ENCODE measurements at regions not wholly inside any gene's neighbourhood (a gene's known extent, or its start where the extent isn't known, plus 50 kb on each side); places are given as distances from the start of the nearest gene placed in this dataset.
"Not testable (repeated sequence)": the region's sequence is repeated elsewhere in the genome, so short reads cannot be mapped to it uniquely, and the experiment has no call there.

GRCh38 chr1:224041032-224041431 lies 72.9 kb upstream of the FBXO28 start:
- TF ChIP-seq CTCF (conservative IDR thresholded peaks at IDR 0.05; ENCODE audit: low read depth, low read length) = no peak
- H3K4me3 ChIP-seq (ENCODE audit: low read depth, low read length) = no peak overlapping the region
- no peak for DNase-seq (ENCODE audit: low read depth)

GRCh38 chr1:224040423-224040822 lies 73.5 kb upstream of the FBXO28 start:
- H3K4me3 ChIP-seq (ENCODE audit: low read depth, low read length); DNase-seq (ENCODE audit: low read depth): not testable (repeated sequence)

- not testable (repeated sequence) for DNase-seq (ENCODE audit: low read depth); H3K4me3 ChIP-seq (ENCODE audit: low read depth, low read length)
These were observed 73.9 kb upstream of the FBXO28 start for GRCh38 chr1:224040006-224040405.

- not testable (repeated sequence) for H3K4me3 ChIP-seq (ENCODE audit: low read depth, low read length); DNase-seq (ENCODE audit: low read depth)
These were observed 75.1 kb upstream of the FBXO28 start for GRCh38 chr1:224038832-224039231.

GRCh38 chr1:224037362-224037761 lies 76.5 kb upstream of the FBXO28 start:
- not testable (repeated sequence) for H3K4me3 ChIP-seq (ENCODE audit: low read depth, low read length); DNase-seq (ENCODE audit: low read depth)

- DNase-seq (ENCODE audit: low read depth); H3K4me3 ChIP-seq (ENCODE audit: low read depth, low read length): not testable (repeated sequence)
These were observed 81.2 kb upstream of the FBXO28 start for GRCh38 chr1:224032608-224033276.

- not testable (repeated sequence) for H3K4me3 ChIP-seq (ENCODE audit: low read depth, low read length); DNase-seq (ENCODE audit: low read depth)
These were observed 81.9 kb upstream of the FBXO28 start for GRCh38 chr1:224031986-224032385.

GRCh38 chr1:224030257-224030656 lies 83.7 kb upstream of the FBXO28 start:
- not testable (repeated sequence) for H3K4me3 ChIP-seq (ENCODE audit: low read depth, low read length); DNase-seq (ENCODE audit: low read depth)

GRCh38 chr1:224029286-224030025 lies 84.5 kb upstream of the FBXO28 start:
- H3K4me3 ChIP-seq (ENCODE audit: low read depth, low read length); DNase-seq (ENCODE audit: low read depth): not testable (repeated sequence)

- DNase-seq (ENCODE audit: low read depth); H3K4me3 ChIP-seq (ENCODE audit: low read depth, low read length): not testable (repeated sequence)
These were observed 85.1 kb upstream of the FBXO28 start for GRCh38 chr1:224028802-224029201.

- not testable (repeated sequence) for H3K4me3 ChIP-seq (ENCODE audit: low read depth, low read length); DNase-seq (ENCODE audit: low read depth)
These were observed 90.8 kb upstream of the FBXO28 start for GRCh38 chr1:224023122-224023521.

- not testable (repeated sequence) for DNase-seq (ENCODE audit: low read depth); H3K4me3 ChIP-seq (ENCODE audit: low read depth, low read length)
These were observed 91.5 kb upstream of the FBXO28 start for GRCh38 chr1:224022249-224022970.

GRCh38 chr1:224019866-224020265 lies 94.0 kb upstream of the FBXO28 start:
- H3K4me3 ChIP-seq (ENCODE audit: low read depth, low read length); DNase-seq (ENCODE audit: low read depth): not testable (repeated sequence)

- DNase-seq (ENCODE audit: low read depth); H3K4me3 ChIP-seq (ENCODE audit: low read depth, low read length): not testable (repeated sequence)
These were observed 98.1 kb upstream of the FBXO28 start for GRCh38 chr1:224015782-224016181.

Data from epithelial cell of proximal tubule (primary cell).